PC-9 (cell line): ENCODE measurements at regions not wholly inside any gene's neighbourhood (a gene's known extent, or its start where the extent isn't known, plus 50 kb on each side); places are given as distances from the start of the nearest gene placed in this dataset.

Experiments
- EZH2 ChIP-seq: fragments of 200-600 bp; sonication (generic); IDR thresholded peaks from 2 replicates; pipeline ENCODE4 v1.8.0; 2017; ENCODE audit warnings: antibody characterized with exemption, low read depth
- TF ChIP-seq, protein P1 (sequence below): fragments of 200-600 bp; sonication (generic); conservative IDR thresholded peaks from 2 replicates; pipeline ENCODE4 v1.6.1; 2017; ENCODE audit warnings: mixed run types, antibody characterized with exemption, mild to moderate bottlenecking, moderate library complexity

DNA sequence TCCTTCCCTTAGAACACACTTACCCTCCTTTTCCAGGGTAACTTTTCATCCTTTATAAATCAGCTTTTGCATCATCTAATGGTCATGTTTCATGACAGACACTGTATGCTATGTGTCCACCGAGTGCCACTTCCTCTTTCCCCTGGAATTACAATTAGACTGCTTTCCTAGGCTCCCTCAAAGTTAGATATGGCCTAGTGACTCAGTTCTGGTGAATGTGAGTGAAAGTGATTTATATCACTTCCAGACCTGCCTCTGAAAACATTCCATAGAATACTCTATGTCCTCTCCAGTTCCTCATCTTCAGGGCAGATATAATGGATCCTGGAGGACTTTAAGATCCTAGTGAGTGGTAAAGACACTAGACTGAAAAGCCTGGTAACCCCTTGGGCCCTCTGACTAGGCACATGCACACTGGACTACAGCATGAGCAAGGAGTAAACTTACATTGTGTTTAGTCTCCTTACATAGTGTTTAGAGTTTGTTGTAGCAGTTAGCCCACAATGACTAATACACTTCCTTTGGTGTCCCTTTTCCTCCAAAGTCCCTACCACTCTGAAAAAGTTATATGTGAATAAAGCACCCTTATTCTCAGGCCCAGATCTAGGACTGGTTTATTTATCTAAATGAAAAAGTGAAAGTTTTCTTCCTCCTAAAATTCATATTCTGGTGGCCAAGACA lies 59.3 kb downstream of the GPR88 start:
- TF ChIP-seq, protein P1, sequence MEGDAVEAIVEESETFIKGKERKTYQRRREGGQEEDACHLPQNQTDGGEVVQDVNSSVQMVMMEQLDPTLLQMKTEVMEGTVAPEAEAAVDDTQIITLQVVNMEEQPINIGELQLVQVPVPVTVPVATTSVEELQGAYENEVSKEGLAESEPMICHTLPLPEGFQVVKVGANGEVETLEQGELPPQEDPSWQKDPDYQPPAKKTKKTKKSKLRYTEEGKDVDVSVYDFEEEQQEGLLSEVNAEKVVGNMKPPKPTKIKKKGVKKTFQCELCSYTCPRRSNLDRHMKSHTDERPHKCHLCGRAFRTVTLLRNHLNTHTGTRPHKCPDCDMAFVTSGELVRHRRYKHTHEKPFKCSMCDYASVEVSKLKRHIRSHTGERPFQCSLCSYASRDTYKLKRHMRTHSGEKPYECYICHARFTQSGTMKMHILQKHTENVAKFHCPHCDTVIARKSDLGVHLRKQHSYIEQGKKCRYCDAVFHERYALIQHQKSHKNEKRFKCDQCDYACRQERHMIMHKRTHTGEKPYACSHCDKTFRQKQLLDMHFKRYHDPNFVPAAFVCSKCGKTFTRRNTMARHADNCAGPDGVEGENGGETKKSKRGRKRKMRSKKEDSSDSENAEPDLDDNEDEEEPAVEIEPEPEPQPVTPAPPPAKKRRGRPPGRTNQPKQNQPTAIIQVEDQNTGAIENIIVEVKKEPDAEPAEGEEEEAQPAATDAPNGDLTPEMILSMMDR, result no peak
- no peak for TF ChIP-seq EZH2
